ENCODE measurements at regions not wholly inside any gene's neighbourhood (a gene's known extent, or its start where the extent isn't known, plus 50 kb on each side); places are given as distances from the start of the nearest gene placed in this dataset.

- H3K9ac ChIP-seq (ENCODE audit: low read length) = no peak overlapping the region
- no peak overlapping the region for H3K4me2 ChIP-seq (ENCODE audit: low read length)
- TF ChIP-seq RAD21 (conservative IDR thresholded peaks at IDR 0.05) (no peak), EP300 (conservative IDR thresholded peaks at IDR 0.05; ENCODE audit: poor library complexity, severe bottlenecking) (no peak), SMC3 (conservative IDR thresholded peaks at IDR 0.05; ENCODE audit: poor library complexity) (no peak), MXI1 (conservative IDR thresholded peaks at IDR 0.05; ENCODE audit: poor library complexity, severe bottlenecking) (no peak), TAF1 (IDR thresholded peaks at IDR 0.05; ENCODE audit: low read depth) (no peak), CTCF (IDR thresholded peaks at IDR 0.05; ENCODE audit: poor library complexity, severe bottlenecking) (no peak), EZH2 (IDR thresholded peaks at IDR 0.05; ENCODE audit: borderline replicate concordance, insufficient read depth, low read length, poor library complexity, severe bottlenecking) (no peak)
- no peak overlapping the region for H3K4me3 ChIP-seq (ENCODE audit: low read length)
- H3K27ac ChIP-seq (ENCODE audit: low read length) = no peak overlapping the region
- H2AFZ ChIP-seq (ENCODE audit: low read depth, low read length) = no peak overlapping the region
- no peaks in the 10 kb centered on the region for H3K79me2 ChIP-seq (replicated peaks; ENCODE audit: insufficient read depth, low read length)
- no peaks in the 10 kb centered on the region for H3K9me2 ChIP-seq (ENCODE audit: insufficient read depth, low read length)
- H3K36me3 ChIP-seq (ENCODE audit: insufficient read depth, low read length) = no peaks in the 10 kb centered on the region
- no peaks in the 10 kb centered on the region for H3F3A ChIP-seq (ENCODE audit: insufficient read depth, low read length, poor library complexity, severe bottlenecking)
- H3K9me3 ChIP-seq (ENCODE audit: low read length) = no peaks in the 10 kb centered on the region
- H3K27me3 ChIP-seq (ENCODE audit: insufficient read depth, low read depth, low read length) = no peaks in the 10 kb centered on the region
- no peaks in the 10 kb centered on the region for H4K20me1 ChIP-seq (ENCODE audit: insufficient read depth)
Measured at GRCh38 chr1:232293361-232293760, 336.6 kb downstream of the SIPA1L2 start.

GRCh38 chr1:232292818-232293217 lies 337.1 kb downstream of the SIPA1L2 start:
- no peaks in the 10 kb centered on the region for H3K36me3 ChIP-seq (ENCODE audit: insufficient read depth, low read length)
- H3K4me3 ChIP-seq (ENCODE audit: low read length) = no peak overlapping the region
- no peaks in the 10 kb centered on the region for H3K9me3 ChIP-seq (ENCODE audit: low read length)
- H4K20me1 ChIP-seq (ENCODE audit: insufficient read depth) = no peaks in the 10 kb centered on the region
- no peaks in the 10 kb centered on the region for H3K27me3 ChIP-seq (ENCODE audit: insufficient read depth, low read depth, low read length)
- H3K9me2 ChIP-seq (ENCODE audit: insufficient read depth, low read length) = no peaks in the 10 kb centered on the region
- TF ChIP-seq EP300 (conservative IDR thresholded peaks at IDR 0.05; ENCODE audit: poor library complexity, severe bottlenecking) = no peak
- TF ChIP-seq CTCF (IDR thresholded peaks at IDR 0.05; ENCODE audit: poor library complexity, severe bottlenecking) = no peak
- no peak for TF ChIP-seq SMC3 (conservative IDR thresholded peaks at IDR 0.05; ENCODE audit: poor library complexity)
- TF ChIP-seq REST (IDR thresholded peaks at IDR 0.05; ENCODE audit: borderline replicate concordance) = no peak
- TF ChIP-seq EZH2 (IDR thresholded peaks at IDR 0.05; ENCODE audit: borderline replicate concordance, insufficient read depth, low read length, poor library complexity, severe bottlenecking) = no peak
- TF ChIP-seq POLR2AphosphoS5 (IDR thresholded peaks at IDR 0.05) = no peak
- TF ChIP-seq TAF1 (IDR thresholded peaks at IDR 0.05; ENCODE audit: low read depth) = no peak
- TF ChIP-seq MXI1 (conservative IDR thresholded peaks at IDR 0.05; ENCODE audit: poor library complexity, severe bottlenecking) = no peak
- no peak for TF ChIP-seq RAD21 (conservative IDR thresholded peaks at IDR 0.05)
- no peaks in the 10 kb centered on the region for H3K79me2 ChIP-seq (replicated peaks; ENCODE audit: insufficient read depth, low read length)
- H3K9ac ChIP-seq (ENCODE audit: low read length) = no peak overlapping the region
- H3K4me2 ChIP-seq (ENCODE audit: low read length) = no peak overlapping the region
- no peaks in the 10 kb centered on the region for H3F3A ChIP-seq (ENCODE audit: insufficient read depth, low read length, poor library complexity, severe bottlenecking)
- no peak overlapping the region for H3K27ac ChIP-seq (ENCODE audit: low read length)
- H2AFZ ChIP-seq (ENCODE audit: low read depth, low read length) = no peak overlapping the region
